Neural progenitor cell (in vitro differentiated cells): ENCODE measurements at regions not wholly inside any gene's neighbourhood (a gene's known extent, or its start where the extent isn't known, plus 50 kb on each side); places are given as distances from the start of the nearest gene placed in this dataset.

Experiments used
- DNase-seq: peaks from one replicate; pipeline ENCODE4 v3.0.0-alpha.2; 2016; ENCODE audit warnings: low spot score
- H2AFZ ChIP-seq: fragments of 200-600 bp; sonication (generic); replicated peaks from 2 replicates; pipeline ENCODE4 v1.6.1; 2016; ENCODE audit warnings: antibody characterized with exemption
- H3F3A ChIP-seq: fragments of 200-600 bp; sonication (generic); 2 replicates; pipeline ENCODE4 v1.6.1; 2016; ENCODE audit warnings: antibody characterized with exemption, low read depth
- H3K27ac ChIP-seq: fragments of 200-600 bp; sonication (generic); 2 replicates; pipeline ENCODE4 v1.5.1; 2016; ENCODE audit warnings: mild to moderate bottlenecking
- H3K27me3 ChIP-seq: fragments of 200-600 bp; sonication (generic); 2 replicates; pipeline ENCODE4 v1.6.1; 2016; ENCODE audit warnings: mild to moderate bottlenecking, moderate library complexity
- H3K36me3 ChIP-seq: fragments of 200-600 bp; sonication (generic); 2 replicates; pipeline ENCODE4 v1.5.1; 2016
- H3K4me1 ChIP-seq: fragments of 200-600 bp; sonication (generic); 2 replicates; pipeline ENCODE4 v1.6.1; 2016; ENCODE audit warnings: mixed run types
- H3K4me2 ChIP-seq: fragments of 200-600 bp; sonication (generic); 2 replicates; pipeline ENCODE4 v1.6.1; 2016
- H3K4me3 ChIP-seq: fragments of 200-600 bp; sonication (generic); 2 replicates; pipeline ENCODE4 v1.5.1; 2016
- H3K79me2 ChIP-seq: fragments of 200-600 bp; sonication (generic); 2 replicates; pipeline ENCODE4 v1.6.1; 2016; ENCODE audit warnings: low read depth
- H3K9ac ChIP-seq: fragments of 200-600 bp; sonication (generic); 2 replicates; pipeline ENCODE4 v1.6.1; 2016
- H3K9me3 ChIP-seq: fragments of 200-600 bp; sonication (generic); 2 replicates; pipeline ENCODE4 v1.5.1; 2016; ENCODE audit warnings: low read depth
- H4K20me1 ChIP-seq: fragments of 200-600 bp; sonication (generic); 2 replicates; pipeline ENCODE4 v1.6.1; 2016; ENCODE audit warnings: low read depth
- H3K27ac Mint-ChIP-seq: 3 replicates; pipeline ENCODE4 v1.8.0; 2021; ENCODE audit warnings: mixed read lengths
- H3K27me3 Mint-ChIP-seq: 2 replicates; pipeline ENCODE4 v1.8.0; 2022; ENCODE audit warnings: low read depth, mild to moderate bottlenecking, inconsistent platforms, moderate library complexity, mixed read lengths; ENCODE audit not compliant: insufficient read depth
- H3K36me3 Mint-ChIP-seq: 3 replicates; pipeline ENCODE4 v1.8.0; 2021; ENCODE audit warnings: mixed read lengths
- H3K4me1 Mint-ChIP-seq: 3 replicates; pipeline ENCODE4 v1.8.0; 2021; ENCODE audit warnings: mixed read lengths
- H3K4me3 Mint-ChIP-seq: 3 replicates; pipeline ENCODE4 v1.8.0; 2021; ENCODE audit warnings: mild to moderate bottlenecking, moderate library complexity, mixed read lengths
- H3K9me3 Mint-ChIP-seq: 3 replicates; pipeline ENCODE4 v1.8.0; 2020; ENCODE audit warnings: mixed read lengths
- CTCF ChIP-seq: fragments of 200-600 bp; sonication (generic); IDR thresholded peaks from 2 replicates; pipeline ENCODE4 v1.5.1; 2017; ENCODE audit warnings: antibody characterized with exemption, mild to moderate bottlenecking
- EZH2 ChIP-seq: fragments of 200-600 bp; sonication (generic); IDR thresholded peaks from 2 replicates; pipeline ENCODE4 v1.6.1; 2017; ENCODE audit warnings: antibody characterized with exemption, mild to moderate bottlenecking, moderate library complexity
- EZH2phosphoT487 ChIP-seq: fragments of 200-600 bp; sonication (generic); IDR thresholded peaks from 2 replicates; pipeline ENCODE4 v1.6.1; 2017; ENCODE audit warnings: antibody characterized with exemption

- Histone ChIP-seq H3K9ac (no peak overlapping the region), H3F3A (no peaks in the 10 kb centered on the region), H3K36me3 (no peaks in the 10 kb centered on the region), H3K4me2 (no peak overlapping the region), H4K20me1 (no peaks in the 10 kb centered on the region), H3K27me3 (no peaks in the 10 kb centered on the region), H3K27ac (no peak overlapping the region), H3K4me1 (no peaks in the 10 kb centered on the region), H3K9me3 (peaks cover 5% of the 10 kb centered on the region), H2AFZ (no peak overlapping the region), H3K79me2 (no peaks in the 10 kb centered on the region), H3K4me3 (no peak overlapping the region)
- no peak overlapping the region for H3K4me3 Mint-ChIP-seq
- no peak overlapping the region for H3K27ac Mint-ChIP-seq
- peaks cover 2% of the 10 kb centered on the region for H3K9me3 Mint-ChIP-seq
- H3K27me3 Mint-ChIP-seq: no peaks in the 10 kb centered on the region
- TF ChIP-seq EZH2 (no peak), CTCF (no peak), EZH2phosphoT487 (no peak)
- no peaks in the 10 kb centered on the region for H3K36me3 Mint-ChIP-seq
- H3K4me1 Mint-ChIP-seq: peaks cover 4% of the 10 kb centered on the region
- no peak for DNase-seq
Measured at GRCh38 chrX:155757046-155757759, 123.9 kb upstream of the VAMP7 start.

- no peak overlapping the region for H3K27ac Mint-ChIP-seq
- no peaks in the 10 kb centered on the region for H4K20me1 ChIP-seq
- no peaks in the 10 kb centered on the region for H3K36me3 Mint-ChIP-seq
- no peak overlapping the region for H3K9ac ChIP-seq
- no peak for DNase-seq
- H3K4me2 ChIP-seq: no peak overlapping the region
- peaks cover 4% of the 10 kb centered on the region for H3K4me1 Mint-ChIP-seq
- H3K27me3 ChIP-seq: no peaks in the 10 kb centered on the region
- H3F3A ChIP-seq: no peaks in the 10 kb centered on the region
- H3K4me3 Mint-ChIP-seq: no peak overlapping the region
- no peaks in the 10 kb centered on the region for H3K36me3 ChIP-seq
- no peaks in the 10 kb centered on the region for H3K4me1 ChIP-seq
- H3K9me3 ChIP-seq: no peaks in the 10 kb centered on the region
- H2AFZ ChIP-seq: no peak overlapping the region
- H3K4me3 ChIP-seq: no peak overlapping the region
- H3K79me2 ChIP-seq: no peaks in the 10 kb centered on the region
- TF ChIP-seq EZH2 (no peak), EZH2phosphoT487 (no peak), CTCF (no peak)
- no peak overlapping the region for H3K27ac ChIP-seq
- no peaks in the 10 kb centered on the region for H3K27me3 Mint-ChIP-seq
- H3K9me3 Mint-ChIP-seq: peaks cover under 1% of the 10 kb centered on the region
Measured at GRCh38 chrX:155755706-155756337, 125.3 kb upstream of the VAMP7 start.

- Histone ChIP-seq H3K9ac (no peak overlapping the region), H3K36me3 (no peaks in the 10 kb centered on the region), H2AFZ (no peak overlapping the region), H3K4me1 (no peaks in the 10 kb centered on the region), H3K4me3 (no peak overlapping the region), H3K4me2 (no peak overlapping the region), H3F3A (no peaks in the 10 kb centered on the region), H4K20me1 (no peaks in the 10 kb centered on the region), H3K27ac (no peak overlapping the region), H3K79me2 (no peaks in the 10 kb centered on the region), H3K9me3 (no peaks in the 10 kb centered on the region), H3K27me3 (no peaks in the 10 kb centered on the region)
- no peaks in the 10 kb centered on the region for H3K9me3 Mint-ChIP-seq
- H3K36me3 Mint-ChIP-seq: no peaks in the 10 kb centered on the region
- H3K4me1 Mint-ChIP-seq: no peaks in the 10 kb centered on the region
- no peaks in the 10 kb centered on the region for H3K27me3 Mint-ChIP-seq
- no peak overlapping the region for H3K27ac Mint-ChIP-seq
- DNase-seq: no peak
- TF ChIP-seq EZH2phosphoT487: no peak
- no peak for TF ChIP-seq EZH2
- no peak for TF ChIP-seq CTCF
- H3K4me3 Mint-ChIP-seq: no peak overlapping the region
Measured at GRCh38 chrX:155751131-155751530, 130.0 kb upstream of the VAMP7 start.
